HCT116 (cell line): ENCODE measurements at regions not wholly inside any gene's neighbourhood (a gene's known extent, or its start where the extent isn't known, plus 50 kb on each side); places are given as distances from the start of the nearest gene placed in this dataset.

ENCODE experiments used
- ATAC-seq: fragments of 200-7000 bp; cut with Tn5 transposase; 2 replicates; pipeline ENCODE4 v1.9.1; 2020; ENCODE audit warnings: mild to moderate bottlenecking, moderate library complexity
- BruUV-seq: library from RNA; stranded (reverse); fragments of 400-500 nt; replicated peaks from 2 replicates; lab custom pipeline; 2021; lab: Mats Ljungman, UMichigan
- CTCF ChIA-PET: fragments of 300-600 bp; sonication (Branson Sonifier 250); formaldehyde crosslinking; loops from one replicate; lab custom pipeline; 2021; ENCODE audit warnings: antibody characterized with exemption; lab: Charles Lee
- POLR2A ChIA-PET: fragments of 300-600, 350-600 bp; sonication (Branson Sonifier 250); formaldehyde crosslinking; loops from one replicate; lab custom pipeline; 2021; ENCODE audit warnings: antibody characterized with exemption; lab: Charles Lee
- RAD21 ChIA-PET, 2 experiments: fragments of 300-600 bp; sonication (Branson Sonifier 250); formaldehyde crosslinking; loops; one replicate each; lab custom pipeline; 2023; ENCODE audit warnings: low total read pairs in 2 of 2; ENCODE audit not compliant: uncharacterized antibody in 2 of 2, unreplicated experiment in 2 of 2, low non-redundant PET in 1 of 2; lab: Charles Lee
- DNase-seq: peaks from one replicate; pipeline ENCODE4 v3.0.0-alpha.2; 2010; ENCODE audit warnings: low read depth, low spot score
- H2AFZ ChIP-seq: fragments of 200-600 bp; shearing (Covaris generic), sonication (generic); 2 replicates; pipeline ENCODE4 v1.6.1; 2017; ENCODE audit warnings: low read depth, mixed run types, mixed read lengths, antibody characterized with exemption, low read length; ENCODE audit not compliant: poor library complexity, severe bottlenecking
- H3K27ac ChIP-seq: 2 replicates; pipeline ENCODE4 v1.5.1; 2012; ENCODE audit warnings: low read depth, low read length
- H3K27me3 ChIP-seq: fragments of 200-600 bp; sonication (generic); 2 replicates; pipeline ENCODE4 v1.6.1; 2016; ENCODE audit warnings: mixed run types, low read length, mixed read lengths; ENCODE audit not compliant: insufficient read depth
- H3K36me3 ChIP-seq, 2 experiments: fragments of 200-500 bp in 1 of 2; fragments of 200-600 bp in 1 of 2; sonication (Bioruptor generic) in 1 of 2; sonication (generic) in 1 of 2; 2 replicates each; pipeline versions ENCODE4 v1.5.1 to v1.6.1; 2014 to 2016; ENCODE audit warnings: low read length in 2 of 2, inconsistent platforms in 1 of 2, mixed read lengths in 1 of 2, mixed run types in 1 of 2; ENCODE audit not compliant: insufficient read depth in 2 of 2, control insufficient read depth in 1 of 2
- H3K4me1 ChIP-seq, 2 experiments: fragments of 200-600 bp in 1 of 2; sonication (generic) in 1 of 2; 2 replicates each; pipeline versions ENCODE4 v1.5.1 to v1.6.1; 2012 to 2017; ENCODE audit warnings: low read length in 2 of 2, inconsistent platforms in 1 of 2, mild to moderate bottlenecking in 1 of 2, mixed read lengths in 1 of 2, mixed run types in 1 of 2, moderate library complexity in 1 of 2; ENCODE audit not compliant: insufficient read depth in 2 of 2, control insufficient read depth in 1 of 2
- H3K4me2 ChIP-seq: fragments of 200-600 bp; sonication (generic); 2 replicates; pipeline ENCODE4 v1.6.1; 2017; ENCODE audit warnings: mixed run types, low read length, mixed read lengths
- H3K4me3 ChIP-seq, 2 experiments: fragments of 200-600 bp in 1 of 2; sonication (generic) in 1 of 2; replicated peaks in 1 of 2; 2 replicates each; pipeline ENCODE4 v1.5.1; 2011 to 2016; ENCODE audit warnings: low read length in 2 of 2, control low read depth in 1 of 2, low read depth in 1 of 2, mild to moderate bottlenecking in 1 of 2, mixed read lengths in 1 of 2, mixed run types in 1 of 2
- H3K79me2 ChIP-seq: fragments of 200-600 bp; sonication (generic); 2 replicates; pipeline ENCODE4 v1.6.1; 2017; ENCODE audit warnings: mild to moderate bottlenecking, mixed run types, low read length, moderate library complexity, mixed read lengths; ENCODE audit not compliant: insufficient read depth
- H3K9ac ChIP-seq: fragments of 200-600 bp; sonication (generic); 2 replicates; pipeline ENCODE4 v1.6.1; 2016; ENCODE audit warnings: low read length, mixed read lengths
- H3K9me2 ChIP-seq: fragments of 200-600 bp; sonication (generic), shearing (Covaris generic); 2 replicates; pipeline ENCODE4 v1.6.1; 2017; ENCODE audit warnings: mixed run types, mild to moderate bottlenecking, moderate library complexity; ENCODE audit not compliant: insufficient read depth
- H3K9me3 ChIP-seq, 2 experiments: fragments of 200-500 bp in 1 of 2; fragments of 200-600 bp in 1 of 2; sonication (Bioruptor generic) in 1 of 2; sonication (generic) in 1 of 2; 2 replicates each; pipeline ENCODE4 v1.6.1; 2014 to 2017; ENCODE audit warnings: low read length in 2 of 2, mixed read lengths in 2 of 2, inconsistent platforms in 1 of 2, low read depth in 1 of 2, mild to moderate bottlenecking in 1 of 2, mixed run types in 1 of 2, moderate library complexity in 1 of 2; ENCODE audit not compliant: control insufficient read depth in 1 of 2, insufficient read depth in 1 of 2
- H4K20me1 ChIP-seq: fragments of 200-600 bp; sonication (generic), shearing (Covaris generic); 2 replicates; pipeline ENCODE4 v1.6.1; 2017; ENCODE audit warnings: mixed run types, mild to moderate bottlenecking, moderate library complexity; ENCODE audit not compliant: insufficient read depth
- CBX3 ChIP-seq: IDR thresholded peaks from 2 replicates; pipeline ENCODE4 v1.6.1; 2012; ENCODE audit warnings: low read depth
- CEBPB ChIP-seq: IDR thresholded peaks from 2 replicates; pipeline ENCODE4 v1.6.1; 2012; ENCODE audit warnings: low read depth
- EZH2phosphoT487 ChIP-seq: fragments of 200-600 bp; IDR thresholded peaks from 2 replicates; pipeline ENCODE4 v1.6.1; 2018; ENCODE audit warnings: antibody characterized with exemption, borderline replicate concordance
- MAX ChIP-seq: IDR thresholded peaks from 2 replicates; pipeline ENCODE4 v1.6.1; 2012
- RAD21 ChIP-seq: IDR thresholded peaks from 2 replicates; pipeline ENCODE4 v1.6.1; 2012; ENCODE audit warnings: low read depth, mild to moderate bottlenecking
- SIN3A ChIP-seq: IDR thresholded peaks from 2 replicates; pipeline ENCODE4 v1.6.1; 2012; ENCODE audit warnings: low read depth
- SP1 ChIP-seq: IDR thresholded peaks from 2 replicates; pipeline ENCODE4 v1.6.1; 2012; ENCODE audit warnings: low read depth
- SRF ChIP-seq: IDR thresholded peaks from 2 replicates; pipeline ENCODE4 v1.6.1; 2012; ENCODE audit warnings: low read depth
- ZNF274 ChIP-seq: fragments of 200-500 bp; sonication (Bioruptor generic); IDR thresholded peaks from 2 replicates; pipeline ENCODE4 v1.6.1; 2014; ENCODE audit warnings: mild to moderate bottlenecking, low read depth, low read length, inconsistent platforms
- intact Hi-C: fragments of 100-400 bp; cut with micrococcal nuclease; formaldehyde crosslinking; loops from 2 replicates; pipeline ENCODE4 v1.10.0; 2022

- Histone ChIP-seq H2AFZ (no peak overlapping the region), H3K27me3 (peaks cover 69% of the 10 kb centered on the region), H3K79me2 (no peaks in the 10 kb centered on the region), H3K27ac (no peak overlapping the region), H3K4me2 (no peak overlapping the region), H3K36me3 (no peaks in the 10 kb centered on the region), H4K20me1 (no peaks in the 10 kb centered on the region), H3K4me3 (no peak overlapping the region), H3K4me1 (no peaks in the 10 kb centered on the region), H3K9me3 (no peaks in the 10 kb centered on the region), H3K9ac (no peak overlapping the region), H3K9me2 (no peaks in the 10 kb centered on the region)
- intact Hi-C loops: no loop called here
- ChIA-PET CTCF (no interaction called here), POLR2A (no interaction called here), RAD21 (no interaction called here)
- DNase-seq: no peak
- no TSS peak for BruUV-seq
- ATAC-seq: no peak
- TF ChIP-seq SP1 (no peak), RAD21 (no peak)
These were observed 501.8 kb upstream of the HS6ST1 start for GRCh38 chr2:128820452-128820851.

GRCh38 chr2:128821010-128821409 is 502.3 kb upstream of the HS6ST1 start:
- H3K27me3 ChIP-seq: peaks cover 69% of the 10 kb centered on the region
- H3K4me1 ChIP-seq: no peaks in the 10 kb centered on the region
- no peak overlapping the region for H3K4me2 ChIP-seq
- DNase-seq: no peak
- no TSS peak for BruUV-seq
- no peak overlapping the region for H3K9ac ChIP-seq
- intact Hi-C loops: no loop called here
- TF ChIP-seq SIN3A (no peak), EZH2phosphoT487 (no peak), CBX3 (no peak), ZNF274 (no peak), SRF (no peak), MAX (no peak), CEBPB (no peak)
- no peaks in the 10 kb centered on the region for H3K9me3 ChIP-seq
- no peaks in the 10 kb centered on the region for H3K79me2 ChIP-seq
- no peak overlapping the region for H2AFZ ChIP-seq
- H3K36me3 ChIP-seq: no peaks in the 10 kb centered on the region
- no peak overlapping the region for H3K27ac ChIP-seq
- no peak overlapping the region for H3K4me3 ChIP-seq
- ATAC-seq: no peak
- no peaks in the 10 kb centered on the region for H3K9me2 ChIP-seq
- CTCF ChIA-PET: no interaction called here
- no peaks in the 10 kb centered on the region for H4K20me1 ChIP-seq
- POLR2A ChIA-PET: no interaction called here
- RAD21 ChIA-PET: no interaction called here
